Lung (tissue), 11 donors: ENCODE measurements at regions not wholly inside any gene's neighbourhood (a gene's known extent, or its start where the extent isn't known, plus 50 kb on each side); places are given as distances from the start of the nearest gene placed in this dataset.

Source experiments
- ATAC-seq: fragments of 200-7000 bp; cut with Tn5 transposase; one replicate; pipeline ENCODE4 v1.9.1; 2020; ENCODE audit warnings: moderate number of reproducible peaks; ENCODE audit not compliant: insufficient read depth, low FRiP score
- DNase-seq, 3 donors: peaks; one replicate each; pipeline ENCODE4 v3.0.0-alpha.2; 2013 to 2017
- H3K27ac ChIP-seq, 2 donors: one replicate each; pipeline ENCODE4 v1.5.1; 2013; ENCODE audit warnings: mild to moderate bottlenecking in 2 of 2, moderate library complexity in 2 of 2, control low read depth in 1 of 2, inconsistent platforms in 1 of 2, low read depth in 1 of 2, low read length in 1 of 2
- H3K27me3 ChIP-seq, 3 donors: one replicate each; pipeline ENCODE4 v1.5.1; 2013; ENCODE audit warnings: low read length in 2 of 3; ENCODE audit not compliant: control insufficient read depth in 3 of 3, insufficient read depth in 3 of 3
- H3K36me3 ChIP-seq, 4 donors: one replicate each; pipeline ENCODE4 v1.5.1; 2013; ENCODE audit warnings: low read length in 4 of 4, mild to moderate bottlenecking in 1 of 4, moderate library complexity in 1 of 4; ENCODE audit not compliant: control insufficient read depth in 4 of 4, insufficient read depth in 4 of 4
- H3K4me1 ChIP-seq, 5 donors: one replicate each; pipeline ENCODE4 v1.5.1; 2013; ENCODE audit warnings: low read length in 5 of 5, mild to moderate bottlenecking in 2 of 5, moderate library complexity in 1 of 5; ENCODE audit not compliant: control insufficient read depth in 5 of 5, insufficient read depth in 5 of 5
- H3K4me3 ChIP-seq: one replicate; pipeline ENCODE4 v1.5.1; 2013; ENCODE audit warnings: mild to moderate bottlenecking, control low read depth, moderate library complexity
- H3K9ac ChIP-seq, 2 donors: one replicate each; pipeline ENCODE4 v1.5.1; 2013; ENCODE audit warnings: low read length in 2 of 2, control low read depth in 1 of 2; ENCODE audit not compliant: insufficient read depth in 1 of 2
- H3K9me3 ChIP-seq, 4 donors: one replicate each; pipeline ENCODE4 v1.5.1; 2013; ENCODE audit warnings: low read length in 3 of 4, mild to moderate bottlenecking in 1 of 4, moderate library complexity in 1 of 4; ENCODE audit not compliant: control insufficient read depth in 4 of 4, insufficient read depth in 3 of 4
- CTCF ChIP-seq: IDR thresholded peaks from 2 replicates; pipeline ENCODE4 v1.5.1; 2012; ENCODE audit warnings: mild to moderate bottlenecking; ENCODE audit errors: control extremely low read depth, extremely low read depth
- WGBS, 2 donors: extraction: QIAGEN DNeasy Blood & Tissue Kit; methylation state at CpG; one replicate each; pipeline ENCODE4 v1.1.7; 2013; 5-methylcytosine and 5-hydroxymethylcytosine counted together
- donor health status: control.
- donor health status: control.
- donor health status: Bipolar disorder and iron deficiency.
- donor health status: healthy.
- donor health status: DM: yes; HTN: yes; CAD: no.

- Histone ChIP-seq H3K27ac (no peak overlapping the region), H3K9me3 (no peaks in the 10 kb centered on the region), H3K4me1 (no peaks in the 10 kb centered on the region), H3K9ac (no peak overlapping the region), H3K27me3 (no peaks in the 10 kb centered on the region), H3K4me3 (no peak overlapping the region), H3K36me3 (no peaks in the 10 kb centered on the region)
- ATAC-seq (no peak), DNase-seq (no peak)
- no peak for TF ChIP-seq CTCF
- WGBS, 2 donors: 59 to 77% methylated on average over 12 of the region's 12 CpGs
Measured at GRCh38 chr22:48901324-48901723, 926.3 kb downstream of the BRD1 start.

GRCh38 chr22:48900626-48901025, 927.0 kb downstream of the BRD1 start:
- H3K36me3 ChIP-seq: no peaks in the 10 kb centered on the region
- no peak overlapping the region for H3K4me3 ChIP-seq
- no peaks in the 10 kb centered on the region for H3K4me1 ChIP-seq
- H3K27ac ChIP-seq: no peak overlapping the region
- H3K9ac ChIP-seq: no peak overlapping the region
- 83 to 93% methylated on average over 9 of the region's 9 CpGs for WGBS, 2 donors
- ATAC-seq (no peak), DNase-seq (no peak)
- no peaks in the 10 kb centered on the region for H3K9me3 ChIP-seq
- no peak for TF ChIP-seq CTCF
- no peaks in the 10 kb centered on the region for H3K27me3 ChIP-seq

- no peak for TF ChIP-seq CTCF
- ATAC-seq: no peak
Measured at GRCh38 chr22:48900327-48900597, 927.4 kb downstream of the BRD1 start.

GRCh38 chr22:48899523-48900326, 927.9 kb downstream of the BRD1 start:
- ATAC-seq (no peak), DNase-seq (no peak)
- WGBS, 2 donors: 87 to 88% methylated on average over 42 of the region's 42 CpGs
- TF ChIP-seq CTCF: no peak
- no peaks in the 10 kb centered on the region for H3K36me3 ChIP-seq
- H3K27me3 ChIP-seq: no peaks in the 10 kb centered on the region
- no peak overlapping the region for H3K4me3 ChIP-seq
- H3K9me3 ChIP-seq: no peaks in the 10 kb centered on the region
- no peak overlapping the region for H3K27ac ChIP-seq
- no peak overlapping the region for H3K9ac ChIP-seq
- no peaks in the 10 kb centered on the region for H3K4me1 ChIP-seq

More at GRCh38 chr22:48900327-48900597, 927.4 kb downstream of the BRD1 start:
- H3K9ac ChIP-seq: no peak overlapping the region
- 73 to 78% methylated on average over 2 of the region's 2 CpGs for WGBS, 2 donors
- no peaks in the 10 kb centered on the region for H3K9me3 ChIP-seq
- no peaks in the 10 kb centered on the region for H3K4me1 ChIP-seq
- no peak overlapping the region for H3K27ac ChIP-seq
- no peak for DNase-seq
- no peak overlapping the region for H3K4me3 ChIP-seq
- no peaks in the 10 kb centered on the region for H3K27me3 ChIP-seq
- no peaks in the 10 kb centered on the region for H3K36me3 ChIP-seq
